SK-N-SH treated with all-trans-retinoic acid at 6 μM for 48 hours (cell line): ENCODE measurements at regions not wholly inside any gene's neighbourhood (a gene's known extent, or its start where the extent isn't known, plus 50 kb on each side); places are given as distances from the start of the nearest gene placed in this dataset.

ENCODE experiments used
- ARNTL ChIP-seq: fragments of 450-650 bp; formaldehyde crosslinking; IDR thresholded peaks from 2 replicates; pipeline ENCODE4 v1.5.0; 2020; ENCODE audit warnings: low read depth, mild to moderate bottlenecking, moderate library complexity, borderline replicate concordance
- ESRRG ChIP-seq: fragments of 250-450 bp; sonication (Bioruptor Pico); IDR thresholded peaks from 2 replicates; pipeline ENCODE4 v1.6.1; 2021; ENCODE audit warnings: mild to moderate bottlenecking
- PATZ1 ChIP-seq: fragments of 250-450 bp; sonication (Bioruptor Pico); IDR thresholded peaks from 2 replicates; pipeline ENCODE4 v1.8.0; 2020; ENCODE audit warnings: mild to moderate bottlenecking, moderate library complexity, borderline replicate concordance
- RARB ChIP-seq: fragments of 250-450 bp; sonication (Bioruptor Pico); IDR thresholded peaks from 2 replicates; pipeline ENCODE4 v1.8.0; 2021; ENCODE audit warnings: mild to moderate bottlenecking, moderate library complexity
- TOX ChIP-seq: fragments of 250-450 bp; sonication (Bioruptor Pico); IDR thresholded peaks from 2 replicates; pipeline ENCODE4 v1.8.0; 2021; ENCODE audit warnings: mild to moderate bottlenecking, moderate library complexity, borderline replicate concordance
- ZFP3 ChIP-seq: fragments of 250-450 bp; sonication (Bioruptor Pico); IDR thresholded peaks from 2 replicates; pipeline ENCODE4 v1.5.0; 2020; ENCODE audit warnings: mild to moderate bottlenecking, moderate library complexity
- ZNF70 ChIP-seq: fragments of 450-650 bp; formaldehyde crosslinking; IDR thresholded peaks from 2 replicates; pipeline ENCODE4 v1.5.0; 2020; ENCODE audit warnings: mild to moderate bottlenecking, moderate library complexity

GRCh38 chr6:154567695-154568220 is 57.3 kb upstream of the CNKSR3 start:
- TF ChIP-seq PATZ1 (CRISPR knock-in tag) (no peak), ARNTL (CRISPR knock-in tag) (no peak), ZFP3 (CRISPR knock-in tag) (no peak), ZNF70 (no peak), ESRRG (CRISPR knock-in tag) (no peak), RARB (no peak), TOX (no peak)
